ENCODE measurements at regions not wholly inside any gene's neighbourhood (a gene's known extent, or its start where the extent isn't known, plus 50 kb on each side); places are given as distances from the start of the nearest gene placed in this dataset.
"Not testable (repeated sequence)": the region's sequence is repeated elsewhere in the genome, so short reads cannot be mapped to it uniquely, and the experiment has no call there.

- ChIA-PET CTCF (no interaction called here), POLR2A (no interaction called here)
These were observed 61.5 kb downstream of the PRSS23 start for GRCh38 chr11:86861810-86862209.

DNA sequence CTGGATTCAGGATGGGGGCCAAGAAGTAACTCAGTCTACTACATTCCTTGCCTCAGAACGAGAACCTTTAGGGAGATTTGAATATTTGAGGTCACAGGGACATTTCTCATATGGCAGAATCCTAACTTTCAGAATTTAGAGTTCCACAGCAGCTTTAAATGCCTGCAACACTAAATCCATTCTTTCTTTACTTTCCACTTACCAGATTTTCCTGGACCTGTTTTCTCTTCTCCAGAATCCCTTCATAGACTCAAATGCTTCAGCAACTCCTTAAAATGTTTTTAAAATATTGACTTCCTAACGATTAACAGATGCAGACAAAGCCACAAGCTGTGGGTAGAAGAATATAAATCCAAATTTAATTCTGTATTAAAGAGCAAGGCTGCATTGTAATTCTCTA lies 63.1 kb downstream of the PRSS23 start:
- ChIA-PET POLR2A (no interaction called here), CTCF (no interaction called here)

DNA sequence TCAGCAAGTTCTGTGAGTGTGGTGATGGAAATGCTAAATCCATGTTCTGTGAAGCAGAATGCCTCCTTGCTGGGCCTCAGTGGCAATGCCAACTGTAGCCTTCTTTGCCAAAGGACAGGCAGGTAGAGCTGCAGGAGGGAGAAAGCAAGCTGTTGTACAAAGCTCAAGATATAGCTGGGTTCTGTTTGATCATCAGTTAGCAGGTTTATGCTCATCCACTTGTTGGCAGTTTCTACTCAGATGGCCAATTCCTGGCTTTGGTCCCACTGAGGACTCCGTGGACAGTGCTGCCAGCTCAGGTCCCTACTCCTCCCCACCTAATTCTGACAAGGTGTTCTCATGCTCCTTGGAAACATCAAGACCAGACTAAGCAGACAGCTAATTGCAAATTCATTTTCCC lies 65.1 kb downstream of the PRSS23 start:
- ChIA-PET CTCF (no interaction called here), POLR2A (no interaction called here)

DNA sequence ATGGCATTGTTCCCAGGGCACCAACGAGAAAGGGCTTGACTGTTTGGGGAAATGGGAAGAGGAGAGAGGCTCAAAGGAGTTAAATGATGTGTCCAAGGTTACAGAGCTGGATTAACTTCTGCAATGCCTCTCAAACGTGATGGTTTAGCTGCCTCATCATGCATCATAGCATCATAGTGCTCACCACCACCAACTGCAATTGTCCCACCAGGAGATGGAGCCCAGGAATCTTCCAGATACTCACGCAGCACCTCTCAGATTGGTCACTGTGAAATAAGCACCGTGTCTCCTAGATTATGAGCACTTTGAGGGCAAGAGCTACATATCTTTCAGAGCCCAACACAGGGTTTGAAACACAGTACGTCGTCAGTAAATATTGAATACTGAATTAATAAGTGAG lies 69.2 kb downstream of the PRSS23 start:
- ChIA-PET CTCF (interaction anchor here (1.0 kb wide), 2 partner anchors 46 to 50 kb away, joined by 3 to 6 read pairs; no protein-coding TSS in a partner anchor), POLR2A (no interaction called here)

DNA sequence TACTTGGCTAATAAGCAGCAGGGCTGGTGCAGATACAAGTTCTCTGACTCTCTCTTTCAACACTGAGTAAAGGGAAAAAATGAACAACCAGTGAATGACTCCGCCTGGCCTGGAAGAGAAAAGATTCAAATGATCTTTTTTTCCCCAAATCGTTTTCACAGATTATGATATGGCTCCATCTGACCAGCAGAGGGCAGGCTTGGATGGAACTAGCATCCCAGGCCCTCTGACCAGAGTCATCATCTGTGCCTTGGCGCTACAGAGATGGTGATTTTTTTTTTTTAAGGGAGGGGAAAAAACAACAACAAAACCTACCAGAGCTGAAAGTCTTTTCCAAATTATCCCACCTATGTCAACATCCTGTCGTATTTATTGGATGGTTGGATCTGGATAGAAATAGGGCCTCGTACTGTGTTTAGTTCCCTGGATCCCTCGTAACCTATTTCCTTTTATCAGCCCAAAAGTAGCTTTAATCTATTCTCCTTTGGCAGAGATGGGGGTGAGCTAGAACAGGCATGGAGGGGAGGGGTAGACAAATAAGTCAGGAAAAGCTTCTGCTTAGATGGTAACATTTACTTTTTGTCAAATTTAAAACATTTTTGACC lies 69.7 kb downstream of the PRSS23 start:
- ChIA-PET CTCF (interaction anchor here (1.0 to 1.6 kb wide), 3 partner anchors 46 to 262 kb away, joined by 3 to 6 read pairs (median 4); no protein-coding TSS in a partner anchor), POLR2A (no interaction called here)

GRCh38 chr11:86873573-86874083 lies 73.3 kb downstream of the PRSS23 start:
- CTCF ChIA-PET = no interaction called here
- POLR2A ChIA-PET = interaction anchor here (0.6 kb wide), 1 partner anchor 1487 kb away, joined by 9 read pairs; no protein-coding TSS in a partner anchor

DNA sequence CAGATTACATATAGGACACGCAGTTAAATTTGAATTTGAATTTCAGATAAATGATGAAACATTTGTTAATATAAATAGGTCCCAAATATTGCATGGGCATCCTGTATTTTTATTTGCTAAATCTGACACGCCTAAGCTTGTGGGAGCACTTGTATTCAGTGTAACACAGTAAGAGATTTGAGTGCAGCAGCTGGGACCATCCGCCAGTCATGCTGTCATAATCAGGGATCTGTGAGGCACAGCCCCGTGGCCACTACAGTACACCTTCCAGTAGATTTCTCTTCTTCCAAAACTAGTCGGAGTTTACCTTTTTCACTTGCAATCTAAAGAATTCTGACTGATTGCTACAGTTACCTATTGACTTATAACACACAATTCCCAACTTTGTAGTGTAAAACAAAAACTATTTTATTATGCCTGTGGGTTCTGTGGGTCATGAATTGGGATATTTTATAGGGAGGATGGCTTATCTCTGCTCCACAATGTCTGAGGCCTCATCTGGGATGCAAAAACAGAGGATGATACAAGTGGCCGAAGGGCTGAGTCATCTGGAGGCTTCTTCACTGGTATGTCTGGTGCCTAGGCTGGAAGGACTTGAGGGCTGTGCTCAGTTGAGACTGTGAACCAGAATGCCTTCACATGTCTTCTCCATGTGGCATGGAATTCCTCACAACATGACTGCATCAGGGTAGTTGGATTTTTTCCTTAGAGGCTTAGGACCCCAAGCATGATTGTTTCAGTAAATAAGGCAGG lies 74.1 kb downstream of the PRSS23 start:
- ChIA-PET POLR2A (interaction anchor here (0.6 kb wide), 1 partner anchor 1488 kb away, joined by 9 read pairs; no protein-coding TSS in a partner anchor), CTCF (no interaction called here)

GRCh38 chr11:86876716-86877234 lies 76.4 kb downstream of the PRSS23 start:
- ChIA-PET CTCF (no interaction called here), POLR2A (no interaction called here)

- POLR2A ChIA-PET = no interaction called here
- CTCF ChIA-PET = no interaction called here
These were observed 77.2 kb downstream of the PRSS23 start for GRCh38 chr11:86877503-86877902.

GRCh38 chr11:86879241-86879640 lies 76.0 kb downstream of the FZD4 start:
- POLR2A ChIA-PET, CTCF ChIA-PET: not testable (repeated sequence)

GRCh38 chr11:86885311-86885710 lies 69.9 kb downstream of the FZD4 start:
- ChIA-PET POLR2A (no interaction called here), CTCF (no interaction called here)

DNA sequence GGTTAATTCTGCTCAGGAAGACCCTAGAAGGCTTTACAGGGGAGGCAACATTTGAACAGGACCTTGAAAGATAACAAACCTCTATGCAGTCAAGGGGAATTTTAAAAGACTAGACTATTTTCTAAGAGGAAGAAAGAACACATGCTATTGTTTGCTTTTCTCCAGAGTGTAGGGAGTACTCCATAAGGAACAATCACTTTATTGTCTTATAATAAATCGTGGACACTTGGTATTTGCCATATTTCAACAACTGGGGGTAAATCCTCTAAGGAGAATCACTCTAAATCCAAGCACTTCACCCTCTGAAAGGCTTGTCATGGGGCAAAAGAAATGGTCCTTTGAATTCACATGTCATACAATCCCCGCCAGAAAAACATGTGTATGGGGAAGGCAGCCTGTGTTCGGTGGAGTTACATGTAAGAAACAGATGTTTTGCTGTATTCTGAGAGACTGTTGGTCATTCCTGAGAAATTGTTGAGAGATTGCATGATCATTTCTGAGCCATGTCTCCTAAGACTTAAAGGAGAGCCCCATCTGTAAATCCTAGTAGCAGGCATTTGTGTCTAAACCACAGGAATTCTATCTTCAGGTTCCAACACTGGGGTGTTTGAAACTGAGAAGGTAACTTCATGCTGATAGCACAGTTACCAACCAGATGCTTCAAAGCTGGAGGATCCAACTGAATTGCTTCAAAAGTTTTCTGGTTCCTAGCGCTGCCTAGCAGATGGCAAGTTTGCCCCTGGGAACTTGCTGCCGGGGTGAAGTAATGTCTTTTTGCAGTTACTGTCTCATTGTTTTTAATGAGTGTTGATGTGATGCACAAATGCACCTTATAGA lies 66.8 kb downstream of the FZD4 start:
- ChIA-PET POLR2A (no interaction called here), CTCF (no interaction called here)

DNA sequence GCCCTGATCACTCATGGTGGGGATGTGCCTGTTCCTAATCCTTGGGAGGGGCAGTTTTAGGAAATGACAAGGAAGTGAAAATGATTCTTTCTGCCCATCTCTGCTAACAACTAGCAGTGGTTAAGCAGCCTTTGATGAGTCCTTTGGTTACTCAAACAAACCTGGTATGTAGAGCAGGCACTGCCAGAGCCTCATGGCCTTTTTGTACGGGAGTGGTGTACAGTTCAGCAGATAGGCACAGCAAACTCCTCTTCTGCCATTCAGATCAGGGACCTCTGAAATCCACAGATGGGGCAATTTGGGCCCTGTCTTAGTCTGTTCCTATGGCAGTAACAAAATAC lies 66.2 kb downstream of the FZD4 start:
- POLR2A ChIA-PET = no interaction called here
- CTCF ChIA-PET = no interaction called here

DNA sequence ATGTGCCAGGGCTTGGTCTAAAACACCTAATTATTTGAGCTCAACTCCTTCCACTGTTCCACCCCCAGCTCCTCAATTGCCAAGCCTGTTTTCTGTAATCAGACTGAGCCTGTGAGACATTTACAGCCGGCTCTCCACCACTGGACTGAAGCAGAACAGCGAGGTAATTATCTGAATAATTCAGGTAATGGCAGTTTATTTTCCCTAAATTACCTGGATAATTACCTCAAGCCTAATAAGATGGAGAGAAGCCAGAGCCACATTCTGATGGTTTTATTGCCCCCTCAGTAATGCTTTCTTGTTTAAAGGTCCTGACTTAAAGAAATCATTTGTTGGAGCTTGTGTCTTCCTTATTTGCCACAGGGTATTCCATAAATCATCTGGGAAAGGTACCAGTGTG lies 64.2 kb downstream of the FZD4 start:
- CTCF ChIA-PET = no interaction called here

DNA sequence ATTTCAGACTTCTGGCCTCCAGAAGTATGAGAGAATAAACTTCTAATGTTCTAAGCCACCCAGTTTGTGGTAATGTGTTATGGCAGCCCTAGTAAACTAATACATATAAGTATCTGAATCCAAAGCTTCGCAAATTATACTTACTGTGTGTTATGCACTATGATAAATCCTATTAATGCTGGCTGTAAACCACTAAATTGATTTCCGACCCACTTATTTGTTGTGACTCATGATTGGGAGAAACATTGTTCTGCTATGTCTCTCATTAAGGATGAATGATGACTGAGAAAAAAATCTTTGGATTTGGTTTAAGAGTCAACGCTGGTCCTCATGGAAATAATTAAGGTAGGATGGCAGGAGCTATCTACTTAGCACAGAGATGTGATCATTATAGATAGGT lies 62.0 kb downstream of the FZD4 start:
- ChIA-PET CTCF (interaction anchor here (0.5 kb wide), 1 partner anchor 250 kb away, joined by 3 read pairs; no protein-coding TSS in a partner anchor), POLR2A (no interaction called here)

More for the DNA sequence above, 64.2 kb downstream of the FZD4 start:
- POLR2A ChIA-PET = no interaction called here
